ENCODE measurements at regions not wholly inside any gene's neighbourhood (a gene's known extent, or its start where the extent isn't known, plus 50 kb on each side); places are given as distances from the start of the nearest gene placed in this dataset.

DNA sequence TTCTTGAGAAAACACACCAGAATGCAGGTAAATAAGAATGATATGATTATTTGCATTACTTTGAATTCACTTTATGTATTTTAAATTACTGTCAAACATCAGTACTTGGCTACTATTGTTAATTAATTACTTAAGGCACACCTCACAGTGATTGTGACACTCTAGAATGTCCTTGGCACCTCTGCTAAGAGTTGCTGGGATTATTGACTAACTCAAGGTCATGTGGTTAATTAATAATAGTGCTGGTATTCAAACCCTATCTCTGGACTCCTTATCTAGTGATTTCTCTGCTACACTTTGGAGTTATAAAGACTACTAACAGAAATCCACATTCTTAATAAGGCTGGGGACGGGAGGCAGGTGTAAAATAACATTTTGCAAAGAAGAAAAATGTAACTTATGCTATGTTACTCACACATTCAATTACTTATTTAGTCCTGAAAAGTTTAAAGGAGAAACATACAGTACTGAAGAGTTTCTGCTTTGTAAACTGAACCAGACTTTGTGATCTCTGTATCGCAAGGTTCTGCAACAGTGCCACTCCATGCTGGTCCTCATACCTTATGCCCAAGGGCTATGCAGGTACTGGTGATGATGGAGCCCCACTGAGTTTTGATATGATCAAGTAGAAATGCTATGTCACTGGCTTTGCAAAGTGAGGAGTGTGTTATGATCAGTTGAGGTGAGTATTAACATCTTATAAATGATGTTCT is 242.7 kb downstream of the MID1IP1 start:
- TF ChIP-seq KLF10 (CRISPR knock-in tag; IDR thresholded peaks at IDR 0.05) (no peak), RNF2 (IDR thresholded peaks at IDR 0.05) (no peak), RHOXF2B (CRISPR knock-in tag; conservative IDR thresholded peaks at IDR 0.05) (no peak), JUND (IDR thresholded peaks at IDR 0.05; ENCODE audit: borderline replicate concordance, low read depth, low read length) (no peak), JUND (tag; IDR thresholded peaks at IDR 0.05; ENCODE audit: borderline replicate concordance, low read depth, low read length) (no peak), SIX5 (IDR thresholded peaks at IDR 0.05; ENCODE audit: borderline replicate concordance in 1 of 2, insufficient read depth in 1 of 2, low read depth in 1 of 2, low read length in 2 of 2) (no peak), EP300 (IDR thresholded peaks at IDR 0.05; ENCODE audit: low read length) (no peak)
- TF ChIP-seq, protein P1, sequence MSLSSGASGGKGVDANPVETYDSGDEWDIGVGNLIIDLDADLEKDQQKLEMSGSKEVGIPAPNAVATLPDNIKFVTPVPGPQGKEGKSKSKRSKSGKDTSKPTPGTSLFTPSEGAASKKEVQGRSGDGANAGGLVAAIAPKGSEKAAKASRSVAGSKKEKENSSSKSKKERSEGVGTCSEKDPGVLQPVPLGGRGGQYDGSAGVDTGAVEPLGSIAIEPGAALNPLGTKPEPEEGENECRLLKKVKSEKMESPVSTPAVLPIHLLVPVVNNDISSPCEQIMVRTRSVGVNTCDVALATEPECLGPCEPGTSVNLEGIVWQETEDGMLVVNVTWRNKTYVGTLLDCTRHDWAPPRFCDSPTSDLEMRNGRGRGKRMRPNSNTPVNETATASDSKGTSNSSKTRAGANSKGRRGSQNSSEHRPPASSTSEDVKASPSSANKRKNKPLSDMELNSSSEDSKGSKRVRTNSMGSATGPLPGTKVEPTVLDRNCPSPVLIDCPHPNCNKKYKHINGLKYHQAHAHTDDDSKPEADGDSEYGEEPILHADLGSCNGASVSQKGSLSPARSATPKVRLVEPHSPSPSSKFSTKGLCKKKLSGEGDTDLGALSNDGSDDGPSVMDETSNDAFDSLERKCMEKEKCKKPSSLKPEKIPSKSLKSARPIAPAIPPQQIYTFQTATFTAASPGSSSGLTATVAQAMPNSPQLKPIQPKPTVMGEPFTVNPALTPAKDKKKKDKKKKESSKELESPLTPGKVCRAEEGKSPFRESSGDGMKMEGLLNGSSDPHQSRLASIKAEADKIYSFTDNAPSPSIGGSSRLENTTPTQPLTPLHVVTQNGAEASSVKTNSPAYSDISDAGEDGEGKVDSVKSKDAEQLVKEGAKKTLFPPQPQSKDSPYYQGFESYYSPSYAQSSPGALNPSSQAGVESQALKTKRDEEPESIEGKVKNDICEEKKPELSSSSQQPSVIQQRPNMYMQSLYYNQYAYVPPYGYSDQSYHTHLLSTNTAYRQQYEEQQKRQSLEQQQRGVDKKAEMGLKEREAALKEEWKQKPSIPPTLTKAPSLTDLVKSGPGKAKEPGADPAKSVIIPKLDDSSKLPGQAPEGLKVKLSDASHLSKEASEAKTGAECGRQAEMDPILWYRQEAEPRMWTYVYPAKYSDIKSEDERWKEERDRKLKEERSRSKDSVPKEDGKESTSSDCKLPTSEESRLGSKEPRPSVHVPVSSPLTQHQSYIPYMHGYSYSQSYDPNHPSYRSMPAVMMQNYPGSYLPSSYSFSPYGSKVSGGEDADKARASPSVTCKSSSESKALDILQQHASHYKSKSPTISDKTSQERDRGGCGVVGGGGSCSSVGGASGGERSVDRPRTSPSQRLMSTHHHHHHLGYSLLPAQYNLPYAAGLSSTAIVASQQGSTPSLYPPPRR (CRISPR knock-in tag; IDR thresholded peaks at IDR 0.05; ENCODE audit: borderline replicate concordance): no peak
- TF ChIP-seq, protein P2, sequence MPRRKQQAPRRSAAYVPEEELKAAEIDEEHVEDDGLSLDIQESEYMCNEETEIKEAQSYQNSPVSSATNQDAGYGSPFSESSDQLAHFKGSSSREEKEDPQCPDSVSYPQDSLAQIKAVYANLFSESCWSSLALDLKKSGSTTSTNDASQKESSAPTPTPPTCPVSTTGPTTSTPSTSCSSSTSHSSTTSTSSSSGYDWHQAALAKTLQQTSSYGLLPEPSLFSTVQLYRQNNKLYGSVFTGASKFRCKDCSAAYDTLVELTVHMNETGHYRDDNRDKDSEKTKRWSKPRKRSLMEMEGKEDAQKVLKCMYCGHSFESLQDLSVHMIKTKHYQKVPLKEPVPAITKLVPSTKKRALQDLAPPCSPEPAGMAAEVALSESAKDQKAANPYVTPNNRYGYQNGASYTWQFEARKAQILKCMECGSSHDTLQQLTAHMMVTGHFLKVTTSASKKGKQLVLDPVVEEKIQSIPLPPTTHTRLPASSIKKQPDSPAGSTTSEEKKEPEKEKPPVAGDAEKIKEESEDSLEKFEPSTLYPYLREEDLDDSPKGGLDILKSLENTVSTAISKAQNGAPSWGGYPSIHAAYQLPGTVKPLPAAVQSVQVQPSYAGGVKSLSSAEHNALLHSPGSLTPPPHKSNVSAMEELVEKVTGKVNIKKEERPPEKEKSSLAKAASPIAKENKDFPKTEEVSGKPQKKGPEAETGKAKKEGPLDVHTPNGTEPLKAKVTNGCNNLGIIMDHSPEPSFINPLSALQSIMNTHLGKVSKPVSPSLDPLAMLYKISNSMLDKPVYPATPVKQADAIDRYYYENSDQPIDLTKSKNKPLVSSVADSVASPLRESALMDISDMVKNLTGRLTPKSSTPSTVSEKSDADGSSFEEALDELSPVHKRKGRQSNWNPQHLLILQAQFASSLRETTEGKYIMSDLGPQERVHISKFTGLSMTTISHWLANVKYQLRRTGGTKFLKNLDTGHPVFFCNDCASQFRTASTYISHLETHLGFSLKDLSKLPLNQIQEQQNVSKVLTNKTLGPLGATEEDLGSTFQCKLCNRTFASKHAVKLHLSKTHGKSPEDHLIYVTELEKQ (CRISPR knock-in tag; IDR thresholded peaks at IDR 0.05): no peak
